HepG2 (cell line): ENCODE measurements at regions not wholly inside any gene's neighbourhood (a gene's known extent, or its start where the extent isn't known, plus 50 kb on each side); places are given as distances from the start of the nearest gene placed in this dataset.

Experiments used
- ATAC-seq: fragments of 200-7000 bp; cut with Tn5 transposase; 3 replicates; pipeline ENCODE4 v1.9.1; 2020; ENCODE audit warnings: mild to moderate bottlenecking, moderate library complexity
- BruUV-seq: library from RNA; stranded (reverse); fragments of 400-500 nt; replicated peaks from 2 replicates; lab custom pipeline; 2021; lab: Mats Ljungman, UMichigan
- CTCF ChIA-PET: fragments of 300-600 bp; formaldehyde crosslinking; extraction: SDS; loops from one replicate; lab custom pipeline; 2021; ENCODE audit warnings: low total read pairs, inconsistent platforms, low intra/inter-chr PET ratio; lab: Yijun Ruan, JAX
- POLR2A ChIA-PET: fragments of 350-600 bp; sonication (Branson Sonifier 250); formaldehyde crosslinking; loops from one replicate; lab custom pipeline; 2020; ENCODE audit warnings: antibody characterized with exemption, inconsistent platforms; lab: Yijun Ruan, JAX
- DNase-seq: peaks from one replicate; pipeline ENCODE4 v3.0.0-alpha.2; 2015; ENCODE audit warnings: low spot score
- FAIRE-seq: peaks from 3 replicates; lab custom pipeline; 2011; peaks lifted over from hg19 to GRCh38; lab: Jason Lieb, UNC
- H2AFZ ChIP-seq: one replicate; pipeline ENCODE4 v1.6.1; 2011; ENCODE audit warnings: low read length, inconsistent platforms
- H3K27ac ChIP-seq: fragments of 300-600 bp; 3 replicates; pipeline ENCODE4 v1.8.0; 2011; ENCODE audit warnings: mixed run types, mild to moderate bottlenecking, mixed read lengths, low read length, inconsistent platforms; ENCODE audit not compliant: insufficient read depth; ENCODE audit errors: extremely low read length
- H3K27me3 ChIP-seq, 2 experiments: fragments of 200-600 bp in 1 of 2; 2 replicates in 1 of 2; 3 replicates in 1 of 2; pipeline versions ENCODE4 v1.6.0 to v1.8.0; 2011; ENCODE audit warnings: low read length in 2 of 2, mild to moderate bottlenecking in 2 of 2, moderate library complexity in 2 of 2, inconsistent platforms in 1 of 2; ENCODE audit not compliant: insufficient read depth in 2 of 2, control insufficient read depth in 1 of 2
- H3K36me3 ChIP-seq, 2 experiments: fragments of 200-600 bp in 1 of 2; replicated peaks in 1 of 2; 2 replicates in 1 of 2; 3 replicates in 1 of 2; pipeline versions ENCODE4 v1.5.1 to v1.8.0; 2011; ENCODE audit warnings: low read length in 2 of 2, inconsistent platforms in 1 of 2; ENCODE audit not compliant: insufficient read depth in 2 of 2, control insufficient read depth in 1 of 2
- H3K4me1 ChIP-seq: 2 replicates; pipeline ENCODE4 v1.5.1; 2012; ENCODE audit warnings: low read length, inconsistent platforms; ENCODE audit not compliant: insufficient read depth
- H3K4me2 ChIP-seq: 2 replicates; pipeline ENCODE4 v1.6.0; 2011; ENCODE audit warnings: low read depth, low read length, inconsistent platforms
- H3K4me3 ChIP-seq, 3 experiments: fragments of 200-600 bp in 1 of 3; sonication (generic), shearing (Covaris generic) in 1 of 3; replicated peaks in 1 of 3; 2 replicates each; pipeline ENCODE4 v1.5.1; 2011 to 2016; ENCODE audit warnings: low read length in 3 of 3, inconsistent platforms in 2 of 3, low read depth in 2 of 3, mild to moderate bottlenecking in 2 of 3, control low read depth in 1 of 3, mixed read lengths in 1 of 3; ENCODE audit not compliant: insufficient read depth in 1 of 3
- H3K79me2 ChIP-seq: one replicate; pipeline ENCODE4 v1.6.1; 2011; ENCODE audit warnings: low read length, inconsistent platforms; ENCODE audit not compliant: insufficient read depth
- H3K9ac ChIP-seq: 2 replicates; pipeline ENCODE4 v1.6.0; 2011; ENCODE audit warnings: mild to moderate bottlenecking, low read depth, low read length, inconsistent platforms; ENCODE audit not compliant: insufficient read depth
- H3K9me3 ChIP-seq: 2 replicates; pipeline ENCODE4 v1.5.1; 2012; ENCODE audit warnings: mild to moderate bottlenecking, low read length
- H4K20me1 ChIP-seq: 2 replicates; pipeline ENCODE4 v1.6.0; 2011; ENCODE audit warnings: inconsistent platforms, mild to moderate bottlenecking, low read length, moderate library complexity; ENCODE audit not compliant: insufficient read depth
- AGO1 ChIP-seq: fragments of 200-400 bp; formaldehyde crosslinking; IDR thresholded peaks from 2 replicates; pipeline ENCODE4 v1.6.1; 2017; ENCODE audit warnings: mild to moderate bottlenecking, low read depth, low read length, moderate library complexity; ENCODE audit not compliant: poor library complexity, severe bottlenecking
- FIP1L1 ChIP-seq: fragments of 200-400 bp; formaldehyde crosslinking; IDR thresholded peaks from 2 replicates; pipeline ENCODE4 v1.6.1; 2018; ENCODE audit warnings: low read depth, mild to moderate bottlenecking, low read length, moderate library complexity, borderline replicate concordance; ENCODE audit not compliant: insufficient read depth
- HMG20A ChIP-seq: IDR thresholded peaks from 2 replicates; pipeline ENCODE4 v1.6.1; 2016; ENCODE audit warnings: borderline replicate concordance
- KLF12 ChIP-seq: sonication (generic); formaldehyde crosslinking; IDR thresholded peaks from 2 replicates; pipeline ENCODE4 v1.4.0; 2020; ENCODE audit warnings: missing genetic modification reagents, borderline replicate concordance
- PRPF4 ChIP-seq: fragments of 200-400 bp; formaldehyde crosslinking; IDR thresholded peaks from 2 replicates; pipeline ENCODE4 v1.6.1; 2016; ENCODE audit warnings: low read length, low read depth; ENCODE audit not compliant: poor library complexity, severe bottlenecking
- ZBTB38 ChIP-seq: sonication (generic); formaldehyde crosslinking; IDR thresholded peaks from 2 replicates; pipeline ENCODE4 v1.5.1; 2020; ENCODE audit warnings: mild to moderate bottlenecking, missing genetic modification reagents
- ZNF224 ChIP-seq: sonication (generic); formaldehyde crosslinking; IDR thresholded peaks from 2 replicates; pipeline ENCODE4 v1.5.0; 2020; ENCODE audit warnings: mild to moderate bottlenecking, missing genetic modification reagents
- ZNF230 ChIP-seq: sonication (generic); formaldehyde crosslinking; IDR thresholded peaks from 2 replicates; pipeline ENCODE4 v1.4.0; 2020; ENCODE audit warnings: mild to moderate bottlenecking, missing genetic modification reagents
- ZNF354B ChIP-seq: sonication (generic); formaldehyde crosslinking; IDR thresholded peaks from 2 replicates; pipeline ENCODE4 v1.8.0; 2022; ENCODE audit warnings: mild to moderate bottlenecking, missing genetic modification reagents
- WGBS: methylation state at CpG from one replicate; pipeline ENCODE4 v1.1.6; 2017; ENCODE audit warnings: low lambda C conversion rate; 5-methylcytosine and 5-hydroxymethylcytosine counted together
- in situ Hi-C: cut with HindIII; loops from 2 replicates; pipeline ENCODE4 v1.10.0; 2017; ENCODE audit warnings: low pct_unique_long_range_greater_than_20kb; ENCODE audit not compliant: extremely low pct_ligation_motif_present
- intact Hi-C: fragments of 100-400 bp; cut with micrococcal nuclease; formaldehyde crosslinking; loops from one replicate; pipeline ENCODE4 v1.10.0; 2022; ENCODE audit not compliant: unreplicated experiment

GRCh38 chr13:50129081-50129705 lies 113.9 kb downstream of the KCNRG start:
- 79% methylated on average over 23 of the region's 30 CpGs for WGBS
- in situ Hi-C loops = no loop called here
- TF ChIP-seq ZNF224 (CRISPR knock-in tag) (no peak), KLF12 (CRISPR knock-in tag) (no peak), PRPF4 (peak; percentile 45), ZBTB38 (peak; percentile 41; the same call in 1 of the 2 replicates)
- intact Hi-C loops = loop anchor here (10.0 kb wide), 1 partner anchor 56 kb away; no protein-coding TSS in a partner anchor
- POLR2A ChIA-PET = no interaction called here
- Histone ChIP-seq H3K27me3 (peaks cover 3 to 32% of the 10 kb centered on the region in 2 experiments; a peak in 4 of 5 replicates), H3K9ac (no peak overlapping the region), H3K36me3 (no peaks in the 10 kb centered on the region), H3K27ac (no peak overlapping the region), H4K20me1 (no peaks in the 10 kb centered on the region), H3K9me3 (no peaks in the 10 kb centered on the region), H3K4me3 (no peak overlapping the region), H3K4me2 (no peak overlapping the region), H2AFZ (no peak overlapping the region), H3K4me1 (peaks cover 37% of the 10 kb centered on the region), H3K79me2 (no peaks in the 10 kb centered on the region)
- no peak for FAIRE-seq
- BruUV-seq = no TSS peak
- CTCF ChIA-PET = no interaction called here
- DNase-seq = no peak
- ATAC-seq = no peak

GRCh38 chr13:50129706-50130122 lies 114.5 kb downstream of the KCNRG start:
- Histone ChIP-seq H3K9me3 (no peaks in the 10 kb centered on the region), H3K79me2 (no peaks in the 10 kb centered on the region), H3K4me3 (peak overlapping the region; percentile 45 to 80 (median 71); a peak in 5 of 6 replicates), H3K36me3 (no peaks in the 10 kb centered on the region), H3K27ac (no peak overlapping the region), H3K4me2 (peak overlapping the region; percentile 99), H2AFZ (no peak overlapping the region), H4K20me1 (no peaks in the 10 kb centered on the region), H3K4me1 (peaks cover 37% of the 10 kb centered on the region), H3K9ac (no peak overlapping the region), H3K27me3 (peaks cover 3 to 34% of the 10 kb centered on the region in 2 experiments; a peak in 4 of 5 replicates)
- ChIA-PET CTCF (no interaction called here), POLR2A (no interaction called here)
- in situ Hi-C loops (no loop called here), intact Hi-C loops (loop anchor here (10.0 kb wide), 1 partner anchor 55 kb away; no protein-coding TSS in a partner anchor)
- TF ChIP-seq ZNF230 (CRISPR knock-in tag) = no peak
- TF ChIP-seq AGO1 = peak; percentile 70
- TF ChIP-seq FIP1L1 = no peak
- TF ChIP-seq ZNF354B (CRISPR knock-in tag) = no peak
- TF ChIP-seq KLF12 (CRISPR knock-in tag) = no peak
- TF ChIP-seq HMG20A (CRISPR knock-in tag) = no peak
- BruUV-seq = no TSS peak
- no peak for DNase-seq
- ATAC-seq = no peak
- WGBS = 44% methylated on average over 20 of the region's 22 CpGs
- no peak for FAIRE-seq
